Panc1 (cell line): ENCODE measurements at regions not wholly inside any gene's neighbourhood (a gene's known extent, or its start where the extent isn't known, plus 50 kb on each side); places are given as distances from the start of the nearest gene placed in this dataset.

Source experiments
- ATAC-seq: fragments of 200-7000 bp; cut with Tn5 transposase; 2 replicates; pipeline ENCODE4 v1.9.1; 2020; ENCODE audit warnings: mild to moderate bottlenecking, moderate library complexity
- BruUV-seq: library from RNA; stranded (reverse); fragments of 400-500 nt; replicated peaks from 2 replicates; lab custom pipeline; 2021; lab: Mats Ljungman, UMichigan
- CTCF ChIA-PET: fragments of 300-600 bp; sonication (Branson Sonifier 250); formaldehyde crosslinking; loops from one replicate; lab custom pipeline; 2022; ENCODE audit warnings: antibody characterized with exemption; lab: Charles Lee
- POLR2A ChIA-PET: fragments of 300-600 bp; sonication (Branson Sonifier 250); formaldehyde crosslinking; loops from one replicate; lab custom pipeline; 2022; ENCODE audit warnings: antibody characterized with exemption; lab: Charles Lee
- DNase-seq: peaks from one replicate; pipeline ENCODE4 v3.0.0-alpha.2; 2010; ENCODE audit warnings: low read depth, low spot score
- H3K27ac ChIP-seq: 2 replicates; pipeline ENCODE4 v1.5.1; 2011; ENCODE audit warnings: mild to moderate bottlenecking, low read length, inconsistent platforms
- H3K27me3 ChIP-seq: fragments of 200-500 bp; sonication (Bioruptor generic); 2 replicates; pipeline ENCODE4 v1.6.0; 2014; ENCODE audit warnings: low read length, inconsistent platforms; ENCODE audit not compliant: control insufficient read depth, insufficient read depth
- H3K36me3 ChIP-seq: fragments of 200-500 bp; sonication (Bioruptor generic); 2 replicates; pipeline ENCODE4 v1.5.1; 2014; ENCODE audit warnings: inconsistent platforms, mild to moderate bottlenecking, low read length, moderate library complexity; ENCODE audit not compliant: control insufficient read depth, insufficient read depth
- H3K4me1 ChIP-seq: 2 replicates; pipeline ENCODE4 v1.5.1; 2011; ENCODE audit warnings: inconsistent platforms, mild to moderate bottlenecking, low read length, moderate library complexity; ENCODE audit not compliant: control insufficient read depth, insufficient read depth
- H3K4me3 ChIP-seq, 2 experiments: 2 replicates each; pipeline ENCODE4 v1.5.1; 2011 to 2012; ENCODE audit warnings: low read depth in 2 of 2, low read length in 2 of 2, mild to moderate bottlenecking in 2 of 2, inconsistent platforms in 1 of 2, moderate library complexity in 1 of 2
- H3K9me3 ChIP-seq: fragments of 200-500 bp; sonication (Bioruptor generic); 2 replicates; pipeline ENCODE4 v1.5.1; 2014; ENCODE audit warnings: low read depth, mild to moderate bottlenecking, inconsistent platforms, low read length, moderate library complexity; ENCODE audit not compliant: control insufficient read depth, insufficient read depth
- CTCF ChIP-seq: fragments of 450-650 bp; IDR thresholded peaks from 2 replicates; pipeline ENCODE4 v1.5.1; 2017; ENCODE audit warnings: mild to moderate bottlenecking
- POLR2AphosphoS5 ChIP-seq: IDR thresholded peaks from 2 replicates; pipeline ENCODE4 v1.6.1; 2012; ENCODE audit warnings: mild to moderate bottlenecking, low read depth, low read length, moderate library complexity
- SIN3A ChIP-seq: IDR thresholded peaks from 2 replicates; pipeline ENCODE4 v1.6.1; 2012; ENCODE audit warnings: low read depth, mild to moderate bottlenecking, low read length, moderate library complexity, borderline replicate concordance; ENCODE audit not compliant: insufficient read depth
- TCF7L2 ChIP-seq: IDR thresholded peaks from 2 replicates; pipeline ENCODE4 v1.6.1; 2011; ENCODE audit warnings: mild to moderate bottlenecking, low read depth, low read length, inconsistent platforms
- in situ Hi-C: cut with HindIII; loops from 2 replicates; pipeline ENCODE4 v1.10.0; 2016; ENCODE audit warnings: low sequenced_read_pairs, low pct_unique_long_range_greater_than_20kb
- intact Hi-C: fragments of 100-400 bp; cut with micrococcal nuclease; formaldehyde crosslinking; loops from one replicate; pipeline ENCODE4 v1.10.0; 2022; ENCODE audit not compliant: unreplicated experiment
- TF ChIP-seq, protein P1 (sequence below), 2 experiments: IDR thresholded peaks; 2 replicates each; pipeline ENCODE4 v1.6.1; 2011 to 2012; ENCODE audit warnings: low read depth in 2 of 2, control low read depth in 1 of 2, low read length in 1 of 2, mild to moderate bottlenecking in 1 of 2, moderate library complexity in 1 of 2; ENCODE audit not compliant: insufficient read depth in 1 of 2

DNA sequence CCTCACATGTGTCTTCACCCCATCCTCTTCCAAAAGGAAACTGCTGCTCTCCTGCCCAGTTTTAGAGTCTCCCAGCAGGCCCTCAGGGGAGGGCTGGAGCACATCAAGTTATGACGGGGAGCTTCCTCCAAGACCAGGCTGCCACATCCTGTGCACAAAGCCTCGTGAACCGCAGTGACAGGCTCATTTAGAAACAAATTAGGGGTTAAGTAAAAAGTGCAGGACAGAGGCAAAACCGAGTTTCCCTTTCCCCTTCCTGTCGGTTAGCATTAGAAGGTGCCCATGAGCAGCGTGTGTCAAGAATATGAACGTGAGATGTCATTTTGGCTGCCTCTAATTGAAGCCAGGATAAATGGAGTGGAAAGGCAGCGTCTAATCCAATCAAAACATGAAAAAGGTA, 199.7 kb downstream of the ARRDC4 start:
- CTCF ChIA-PET, result no interaction called here

GRCh38 chr15:98163319-98164045, 203.0 kb downstream of the ARRDC4 start:
- ATAC-seq, result no peak
- Histone ChIP-seq H3K4me3 (no peak overlapping the region), H3K27me3 (no peaks in the 10 kb centered on the region; the same call in 1 of the 2 replicates), H3K36me3 (no peaks in the 10 kb centered on the region), H3K27ac (no peak overlapping the region), H3K9me3 (no peaks in the 10 kb centered on the region), H3K4me1 (no peaks in the 10 kb centered on the region)
- intact Hi-C loops, result no loop called here
- BruUV-seq, result no TSS peak
- TF ChIP-seq POLR2AphosphoS5 (no peak), SIN3A (no peak), TCF7L2 (no peak), CTCF (no peak)
- TF ChIP-seq, protein P1, sequence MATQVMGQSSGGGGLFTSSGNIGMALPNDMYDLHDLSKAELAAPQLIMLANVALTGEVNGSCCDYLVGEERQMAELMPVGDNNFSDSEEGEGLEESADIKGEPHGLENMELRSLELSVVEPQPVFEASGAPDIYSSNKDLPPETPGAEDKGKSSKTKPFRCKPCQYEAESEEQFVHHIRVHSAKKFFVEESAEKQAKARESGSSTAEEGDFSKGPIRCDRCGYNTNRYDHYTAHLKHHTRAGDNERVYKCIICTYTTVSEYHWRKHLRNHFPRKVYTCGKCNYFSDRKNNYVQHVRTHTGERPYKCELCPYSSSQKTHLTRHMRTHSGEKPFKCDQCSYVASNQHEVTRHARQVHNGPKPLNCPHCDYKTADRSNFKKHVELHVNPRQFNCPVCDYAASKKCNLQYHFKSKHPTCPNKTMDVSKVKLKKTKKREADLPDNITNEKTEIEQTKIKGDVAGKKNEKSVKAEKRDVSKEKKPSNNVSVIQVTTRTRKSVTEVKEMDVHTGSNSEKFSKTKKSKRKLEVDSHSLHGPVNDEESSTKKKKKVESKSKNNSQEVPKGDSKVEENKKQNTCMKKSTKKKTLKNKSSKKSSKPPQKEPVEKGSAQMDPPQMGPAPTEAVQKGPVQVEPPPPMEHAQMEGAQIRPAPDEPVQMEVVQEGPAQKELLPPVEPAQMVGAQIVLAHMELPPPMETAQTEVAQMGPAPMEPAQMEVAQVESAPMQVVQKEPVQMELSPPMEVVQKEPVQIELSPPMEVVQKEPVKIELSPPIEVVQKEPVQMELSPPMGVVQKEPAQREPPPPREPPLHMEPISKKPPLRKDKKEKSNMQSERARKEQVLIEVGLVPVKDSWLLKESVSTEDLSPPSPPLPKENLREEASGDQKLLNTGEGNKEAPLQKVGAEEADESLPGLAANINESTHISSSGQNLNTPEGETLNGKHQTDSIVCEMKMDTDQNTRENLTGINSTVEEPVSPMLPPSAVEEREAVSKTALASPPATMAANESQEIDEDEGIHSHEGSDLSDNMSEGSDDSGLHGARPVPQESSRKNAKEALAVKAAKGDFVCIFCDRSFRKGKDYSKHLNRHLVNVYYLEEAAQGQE (IDR thresholded peaks at IDR 0.05; ENCODE audit: insufficient read depth in 1 of 2, low read depth in 2 of 2, low read length in 1 of 2), result no peak
- in situ Hi-C loops, result no loop called here
- CTCF ChIA-PET, result no interaction called here
- POLR2A ChIA-PET, result no interaction called here
- no peak for DNase-seq

More for the DNA sequence above, 199.7 kb downstream of the ARRDC4 start:
- Histone ChIP-seq H3K27me3 (no peaks in the 10 kb centered on the region; the same call in 1 of the 2 replicates), H3K36me3 (no peaks in the 10 kb centered on the region), H3K4me1 (no peaks in the 10 kb centered on the region), H3K9me3 (no peaks in the 10 kb centered on the region), H3K27ac (no peak overlapping the region), H3K4me3 (no peak overlapping the region)
- POLR2A ChIA-PET, result no interaction called here
- TF ChIP-seq POLR2AphosphoS5 (no peak), CTCF (no peak)
- ATAC-seq (no peak), DNase-seq (no peak)
- in situ Hi-C loops, result no loop called here
- BruUV-seq, result no TSS peak
- intact Hi-C loops, result no loop called here
